Vagina (tissue), 2 donors: ENCODE measurements at regions not wholly inside any gene's neighbourhood (a gene's known extent, or its start where the extent isn't known, plus 50 kb on each side); places are given as distances from the start of the nearest gene placed in this dataset.

Experiments used
- CTCF ChIP-seq, 3 experiments: fragments of 450-650 bp in 2 of 3; fragments of 200-600 bp in 1 of 3; sonication (generic) in 1 of 3; IDR thresholded peaks; one replicate each; pipeline ENCODE4 v1.5.1; 2017 to 2019; ENCODE audit warnings: antibody characterized with exemption in 3 of 3, mild to moderate bottlenecking in 2 of 3, moderate library complexity in 2 of 3
- POLR2AphosphoS5 ChIP-seq, 2 donors: sonication (generic); formaldehyde crosslinking; IDR thresholded peaks; one replicate each; pipeline ENCODE4 v1.9.0; 2017; ENCODE audit warnings: antibody characterized with exemption in 2 of 2, mild to moderate bottlenecking in 2 of 2, low read depth in 1 of 2; ENCODE audit not compliant: insufficient read depth in 1 of 2

- TF ChIP-seq CTCF (IDR thresholded peaks at IDR 0.05), result no peak
- TF ChIP-seq POLR2AphosphoS5 (IDR thresholded peaks at IDR 0.05; ENCODE audit: insufficient read depth in 1 of 2, low read depth in 1 of 2), result no peak
Measured at GRCh38 chr4:33470805-33471204, 2750.6 kb downstream of the PCDH7 start.
